ENCODE measurements at regions not wholly inside any gene's neighbourhood (a gene's known extent, or its start where the extent isn't known, plus 50 kb on each side); places are given as distances from the start of the nearest gene placed in this dataset.

DNA sequence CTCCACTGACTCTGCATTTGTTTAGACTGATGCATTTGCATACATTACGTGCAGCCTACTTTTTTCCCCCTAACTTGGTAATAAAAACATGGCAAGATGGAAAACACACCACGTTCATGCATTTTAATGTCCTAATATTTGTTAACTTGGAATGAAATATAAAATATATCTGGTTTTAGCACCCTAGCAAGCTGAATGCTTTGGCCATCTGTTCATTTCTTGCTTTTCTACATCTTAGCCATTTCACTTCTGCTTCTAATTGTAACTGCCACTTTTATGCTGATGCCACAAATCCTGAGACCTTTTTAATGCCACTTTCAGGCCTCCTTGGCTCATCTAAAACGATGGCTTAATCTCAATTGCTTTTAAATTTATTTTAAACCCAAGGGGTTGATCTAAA, 177.7 kb upstream of the RASSF8 start:
- H3K27ac Mint-ChIP-seq, result no peak overlapping the region
- H3K36me3 Mint-ChIP-seq (ENCODE audit: insufficient read depth in 2 of 2), result no peaks in the 10 kb centered on the region
- no peak for ATAC-seq (replicated peaks in 1 of 2)
- no peak overlapping the region for H3K4me3 Mint-ChIP-seq
- no peaks in the 10 kb centered on the region for H3K27me3 Mint-ChIP-seq (ENCODE audit: low read depth)
- no peaks in the 10 kb centered on the region for H3K4me1 Mint-ChIP-seq (ENCODE audit: low read depth)
- DNase-seq, result no peak
- no peaks in the 10 kb centered on the region for H3K9me3 Mint-ChIP-seq

DNA sequence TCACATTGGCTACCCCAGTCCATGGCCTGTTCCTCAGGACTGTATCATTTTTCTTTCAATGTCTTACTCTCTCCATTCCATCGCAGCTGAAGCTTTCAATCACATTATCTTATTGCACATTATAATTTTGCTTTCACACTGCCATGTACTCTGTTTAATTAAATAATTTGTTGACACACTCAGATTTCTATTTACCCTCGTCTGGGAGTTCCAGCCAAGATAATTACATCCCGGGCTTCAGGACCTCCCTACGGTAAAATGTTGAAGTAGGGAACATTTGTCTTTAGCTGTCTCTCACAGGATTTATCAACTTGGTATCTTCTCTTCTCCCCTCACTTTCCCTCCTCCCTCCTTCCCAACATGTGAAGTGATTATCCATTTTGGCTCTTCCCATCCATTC, 177.2 kb upstream of the RASSF8 start:
- Mint-ChIP-seq H3K4me1 (ENCODE audit: low read depth) (no peaks in the 10 kb centered on the region), H3K27me3 (ENCODE audit: low read depth) (no peaks in the 10 kb centered on the region), H3K9me3 (no peaks in the 10 kb centered on the region), H3K36me3 (ENCODE audit: insufficient read depth in 2 of 2) (no peaks in the 10 kb centered on the region), H3K4me3 (no peak overlapping the region), H3K27ac (no peak overlapping the region)
- DNase-seq, result no peak
- ATAC-seq (replicated peaks in 1 of 2), result no peak

DNA sequence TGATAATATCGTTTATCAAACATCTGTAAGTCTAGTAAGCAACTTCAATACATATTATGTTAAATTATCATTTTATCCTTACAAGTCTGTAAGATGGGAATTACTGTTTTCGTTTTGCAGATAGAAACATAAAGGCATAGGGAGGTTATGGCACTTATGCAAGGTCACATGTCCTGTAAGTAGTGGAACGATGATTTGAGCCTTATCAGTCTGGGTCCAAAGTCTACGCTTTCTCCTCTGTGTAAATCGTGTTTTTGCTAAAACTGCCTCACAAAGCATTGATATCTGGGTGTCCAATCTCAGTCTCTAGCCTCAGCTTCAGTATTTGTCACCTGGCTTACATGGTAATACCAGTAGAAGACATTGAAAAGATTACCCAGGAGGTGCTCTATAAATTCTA, 174.9 kb upstream of the RASSF8 start:
- no peaks in the 10 kb centered on the region for H3K36me3 Mint-ChIP-seq (ENCODE audit: insufficient read depth in 2 of 2)
- DNase-seq, result no peak
- no peak overlapping the region for H3K4me3 Mint-ChIP-seq
- H3K27me3 Mint-ChIP-seq (ENCODE audit: low read depth), result no peaks in the 10 kb centered on the region
- no peak for ATAC-seq (replicated peaks in 1 of 2)
- no peaks in the 10 kb centered on the region for H3K9me3 Mint-ChIP-seq
- no peak overlapping the region for H3K27ac Mint-ChIP-seq
- H3K4me1 Mint-ChIP-seq (ENCODE audit: low read depth), result no peaks in the 10 kb centered on the region

DNA sequence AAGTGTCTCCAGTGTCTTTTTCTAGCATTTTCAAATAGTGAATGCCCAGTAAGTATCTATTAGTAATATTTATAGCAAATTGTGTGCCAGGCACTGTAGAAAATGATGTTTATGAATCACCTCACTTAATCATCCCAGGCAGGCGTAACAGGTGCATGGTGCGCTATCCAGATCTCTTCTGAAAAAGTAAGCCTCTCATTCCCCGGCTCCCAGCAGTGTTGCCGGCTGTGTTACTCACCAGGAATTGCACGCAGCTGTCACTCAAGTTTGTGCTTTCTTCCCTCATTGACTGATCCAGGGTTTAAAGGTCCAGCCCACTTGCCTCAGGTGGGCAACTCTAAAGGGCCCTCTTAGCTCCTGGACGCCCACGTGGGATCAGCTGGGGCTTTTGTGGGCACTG, 173.8 kb upstream of the RASSF8 start:
- H3K36me3 Mint-ChIP-seq (ENCODE audit: insufficient read depth in 2 of 2), result no peaks in the 10 kb centered on the region
- no peaks in the 10 kb centered on the region for H3K27me3 Mint-ChIP-seq (ENCODE audit: low read depth)
- H3K9me3 Mint-ChIP-seq, result no peaks in the 10 kb centered on the region
- H3K4me1 Mint-ChIP-seq (ENCODE audit: low read depth), result no peaks in the 10 kb centered on the region
- H3K4me3 Mint-ChIP-seq, result no peak overlapping the region
- ATAC-seq (replicated peaks in 1 of 2) (no peak), DNase-seq (no peak)
- no peak overlapping the region for H3K27ac Mint-ChIP-seq

DNA sequence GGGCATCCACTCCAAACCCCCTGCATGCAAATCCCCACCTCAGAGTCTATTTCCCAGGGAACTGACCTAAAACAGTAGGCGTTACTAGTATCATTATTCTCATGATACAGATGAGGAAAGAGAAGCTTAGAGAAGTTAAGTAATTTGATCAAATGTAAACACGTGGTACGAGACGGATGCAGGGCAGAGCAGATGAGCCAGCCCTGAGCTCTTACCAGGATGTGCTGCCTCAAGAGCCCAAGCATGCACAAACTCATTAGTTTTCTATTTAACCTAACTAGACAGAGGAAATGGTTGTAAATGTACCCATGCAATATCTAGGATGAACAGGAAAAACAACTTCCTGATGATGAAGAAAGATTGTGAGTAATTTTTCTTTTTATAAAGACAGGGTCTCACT, 173.3 kb upstream of the RASSF8 start:
- no peaks in the 10 kb centered on the region for H3K27me3 Mint-ChIP-seq (ENCODE audit: low read depth)
- H3K36me3 Mint-ChIP-seq (ENCODE audit: insufficient read depth in 2 of 2), result no peaks in the 10 kb centered on the region
- no peak overlapping the region for H3K27ac Mint-ChIP-seq
- H3K4me3 Mint-ChIP-seq, result no peak overlapping the region
- no peak for ATAC-seq (replicated peaks in 1 of 2)
- DNase-seq, result no peak
- H3K9me3 Mint-ChIP-seq, result no peaks in the 10 kb centered on the region
- H3K4me1 Mint-ChIP-seq (ENCODE audit: low read depth), result no peaks in the 10 kb centered on the region

DNA sequence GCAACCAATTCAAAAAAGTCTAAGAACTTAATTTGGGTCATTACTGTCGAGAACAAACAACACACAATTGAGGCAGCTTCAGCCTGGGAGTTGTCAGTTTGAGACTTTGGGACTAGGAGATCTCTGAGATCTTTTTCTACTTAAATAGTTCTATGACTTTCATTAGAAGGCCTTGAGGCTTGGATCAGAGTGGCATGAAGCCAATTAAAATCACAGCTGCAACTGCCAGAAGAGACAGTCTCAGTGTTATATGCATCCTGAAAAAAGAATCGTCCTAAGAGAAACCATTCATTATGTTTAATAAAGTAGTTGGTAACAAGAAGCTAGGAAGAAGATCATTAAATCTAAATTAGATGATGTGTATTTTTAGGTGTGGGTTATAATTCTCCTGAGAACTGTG, 170.8 kb upstream of the RASSF8 start:
- no peaks in the 10 kb centered on the region for H3K36me3 Mint-ChIP-seq (ENCODE audit: insufficient read depth in 2 of 2)
- no peak for DNase-seq
- H3K27me3 Mint-ChIP-seq (ENCODE audit: low read depth), result no peaks in the 10 kb centered on the region
- peaks cover 0 to 3% of the 10 kb centered on the region in 2 donors for H3K9me3 Mint-ChIP-seq
- no peak for ATAC-seq (replicated peaks in 1 of 2)
- H3K27ac Mint-ChIP-seq, result no peak overlapping the region
- no peaks in the 10 kb centered on the region for H3K4me1 Mint-ChIP-seq (ENCODE audit: low read depth)
- H3K4me3 Mint-ChIP-seq, result no peak overlapping the region

DNA sequence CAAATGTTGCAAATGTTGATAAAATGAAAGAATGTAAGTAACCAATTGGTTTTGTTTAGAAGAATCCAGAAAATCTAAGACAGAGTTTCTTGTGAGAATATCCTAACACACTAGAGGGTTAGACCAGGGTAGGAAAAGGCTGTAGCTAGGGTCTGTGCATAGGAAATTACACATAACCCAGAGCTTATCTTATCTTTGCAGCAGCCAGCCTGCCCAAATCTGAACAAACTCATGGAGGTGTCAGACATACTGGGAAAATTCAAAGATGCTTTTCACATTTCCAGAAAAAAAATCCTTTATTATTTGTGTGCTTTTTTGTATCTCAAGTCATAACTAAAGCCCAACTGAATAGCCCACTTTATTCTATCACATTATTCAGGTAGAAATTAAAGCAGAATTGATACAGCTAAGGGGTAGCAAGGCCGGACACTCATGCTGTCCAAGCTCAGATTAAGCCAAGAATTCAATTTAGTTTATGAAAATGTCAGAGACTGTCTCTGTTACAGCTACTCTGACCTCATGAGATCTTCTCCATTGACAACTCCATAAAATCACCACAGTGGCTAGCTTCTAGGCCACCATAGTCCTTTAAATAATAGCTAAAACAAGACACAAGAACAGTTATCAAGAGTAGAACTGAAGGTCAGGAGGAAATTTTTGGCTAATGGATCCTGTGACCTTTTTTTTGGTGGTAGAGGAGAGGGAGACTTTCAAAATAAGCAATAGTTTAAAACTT, 169.6 kb upstream of the RASSF8 start:
- no peak overlapping the region for H3K4me3 Mint-ChIP-seq
- peaks cover 0 to 3% of the 10 kb centered on the region in 2 donors for H3K9me3 Mint-ChIP-seq
- no peak overlapping the region for H3K27ac Mint-ChIP-seq
- no peaks in the 10 kb centered on the region for H3K4me1 Mint-ChIP-seq (ENCODE audit: low read depth)
- H3K36me3 Mint-ChIP-seq (ENCODE audit: insufficient read depth in 2 of 2), result no peaks in the 10 kb centered on the region
- no peak for DNase-seq
- ATAC-seq (replicated peaks in 1 of 2), result no peak
- H3K27me3 Mint-ChIP-seq (ENCODE audit: low read depth), result no peaks in the 10 kb centered on the region

DNA sequence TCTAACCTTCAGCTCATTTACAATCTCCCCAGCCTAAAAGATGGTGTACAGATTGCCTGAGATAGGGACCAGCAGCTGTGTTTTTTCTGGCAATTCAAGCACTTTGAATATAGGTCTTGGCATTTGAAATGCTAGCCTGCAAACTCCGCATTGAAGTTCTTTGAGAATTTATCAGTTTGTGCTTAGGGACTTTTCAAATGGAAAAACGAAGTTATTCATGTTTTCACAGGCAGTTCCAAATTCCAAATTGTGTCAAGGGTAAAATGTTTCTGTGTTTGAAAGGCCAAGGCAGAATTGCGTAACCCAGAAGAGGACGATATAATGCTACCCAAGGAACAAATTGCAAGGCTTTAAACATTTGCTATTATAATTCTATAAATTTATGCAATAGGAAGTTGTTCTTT, 168.9 kb upstream of the RASSF8 start:
- Mint-ChIP-seq H3K9me3 (peaks cover 0 to 3% of the 10 kb centered on the region in 2 donors), H3K27ac (no peak overlapping the region), H3K4me1 (ENCODE audit: low read depth) (no peaks in the 10 kb centered on the region), H3K36me3 (ENCODE audit: insufficient read depth in 2 of 2) (no peaks in the 10 kb centered on the region), H3K27me3 (ENCODE audit: low read depth) (no peaks in the 10 kb centered on the region), H3K4me3 (no peak overlapping the region)
- ATAC-seq (replicated peaks in 1 of 2) (no peak), DNase-seq (no peak)

DNA sequence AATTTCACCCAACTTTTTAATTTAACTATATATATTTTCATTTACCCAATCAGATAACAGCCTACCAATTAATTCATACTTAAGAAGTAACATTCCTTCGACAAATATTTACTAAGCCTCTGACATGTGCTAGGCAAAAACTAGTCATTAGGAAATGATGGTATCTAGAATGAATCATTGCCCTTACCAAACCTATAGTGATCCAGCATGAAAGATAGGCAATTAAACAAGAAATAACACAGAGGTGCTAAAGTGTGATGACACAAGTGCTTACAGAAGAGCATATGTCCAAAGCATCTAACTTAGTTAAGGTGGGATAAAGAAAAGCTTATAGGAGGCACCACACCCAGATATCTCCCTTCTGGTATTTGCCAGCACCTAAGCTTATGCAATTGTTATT, 166.5 kb upstream of the RASSF8 start:
- no peaks in the 10 kb centered on the region for H3K27me3 Mint-ChIP-seq (ENCODE audit: low read depth)
- peaks cover 0 to 3% of the 10 kb centered on the region in 2 donors for H3K9me3 Mint-ChIP-seq
- H3K4me1 Mint-ChIP-seq (ENCODE audit: low read depth), result no peaks in the 10 kb centered on the region
- H3K4me3 Mint-ChIP-seq, result no peak overlapping the region
- H3K27ac Mint-ChIP-seq, result no peak overlapping the region
- no peaks in the 10 kb centered on the region for H3K36me3 Mint-ChIP-seq (ENCODE audit: insufficient read depth in 2 of 2)
- ATAC-seq (replicated peaks in 1 of 2), result no peak
- DNase-seq, result no peak

DNA sequence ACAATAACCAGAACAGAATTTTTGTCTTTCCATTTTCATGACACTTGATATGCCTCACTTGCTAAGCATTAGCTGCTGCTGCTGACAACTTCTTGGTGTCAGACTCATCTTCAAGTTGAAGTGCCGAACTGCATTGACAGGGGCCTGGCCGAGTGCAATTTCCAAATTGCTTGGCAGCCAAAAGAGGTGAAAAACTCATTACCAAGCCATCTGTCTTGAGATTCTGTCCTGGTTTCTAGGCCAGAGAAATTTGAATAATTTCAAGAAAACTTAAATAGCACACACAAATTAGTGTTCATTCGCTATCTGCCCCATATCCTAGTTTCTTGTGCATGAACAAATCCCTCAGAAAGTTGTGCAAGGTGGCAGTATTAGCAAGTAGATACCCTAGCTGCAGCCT, 165.3 kb upstream of the RASSF8 start:
- Mint-ChIP-seq H3K9me3 (peaks cover 0 to 3% of the 10 kb centered on the region in 2 donors), H3K4me3 (no peak overlapping the region), H3K36me3 (ENCODE audit: insufficient read depth in 2 of 2) (no peaks in the 10 kb centered on the region), H3K27me3 (ENCODE audit: low read depth) (no peaks in the 10 kb centered on the region), H3K27ac (no peak overlapping the region), H3K4me1 (ENCODE audit: low read depth) (no peaks in the 10 kb centered on the region)
- DNase-seq (no peak), ATAC-seq (replicated peaks in 1 of 2) (no peak)

DNA sequence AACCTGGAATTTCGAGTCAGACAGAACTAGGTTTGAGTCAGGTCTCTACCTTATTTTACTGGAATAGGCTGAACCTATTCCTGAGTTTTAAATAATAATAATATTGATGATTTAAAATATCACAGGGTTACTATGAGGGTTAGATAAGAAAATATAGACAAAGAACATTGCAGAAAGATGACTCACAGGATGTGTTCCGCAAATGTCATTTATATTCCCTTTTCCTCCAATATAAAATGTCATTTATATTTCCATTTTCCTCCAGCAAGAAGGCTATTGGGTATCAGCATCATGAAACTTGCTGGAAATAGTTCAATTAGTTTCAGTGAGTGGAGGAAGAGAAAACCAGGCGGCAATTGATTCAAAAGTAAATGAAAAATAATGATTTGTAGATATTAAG, 163.9 kb upstream of the RASSF8 start:
- H3K4me1 Mint-ChIP-seq (ENCODE audit: low read depth), result no peaks in the 10 kb centered on the region
- DNase-seq, result no peak
- H3K9me3 Mint-ChIP-seq, result peaks cover 0 to 3% of the 10 kb centered on the region in 2 donors
- H3K27me3 Mint-ChIP-seq (ENCODE audit: low read depth), result no peaks in the 10 kb centered on the region
- H3K36me3 Mint-ChIP-seq (ENCODE audit: insufficient read depth in 2 of 2), result no peaks in the 10 kb centered on the region
- ATAC-seq (replicated peaks in 1 of 2), result no peak
- H3K27ac Mint-ChIP-seq, result no peak overlapping the region
- no peak overlapping the region for H3K4me3 Mint-ChIP-seq

DNA sequence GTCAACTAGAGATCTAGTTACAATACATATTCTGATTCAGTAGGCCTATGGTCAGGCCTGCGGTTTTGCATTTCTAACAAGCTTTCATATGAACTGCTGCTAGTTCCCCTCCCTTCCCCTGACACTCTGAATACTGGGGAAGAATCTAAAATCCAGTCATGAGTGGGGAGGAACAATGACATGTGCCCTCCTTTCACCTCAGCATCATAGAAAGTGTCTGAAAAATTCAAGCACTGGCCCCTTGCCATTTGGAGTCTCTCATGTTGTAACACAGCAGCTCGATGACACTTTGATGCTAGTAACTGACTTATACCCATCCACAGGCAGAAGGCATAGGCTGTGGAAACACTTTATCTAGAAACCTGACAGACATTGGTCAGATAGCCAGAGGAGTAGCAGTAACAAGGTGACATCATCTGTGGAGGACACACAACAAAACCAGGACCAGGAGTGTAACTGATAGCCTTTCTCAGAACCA, 161.9 kb upstream of the RASSF8 start:
- no peak overlapping the region for H3K27ac Mint-ChIP-seq
- H3K9me3 Mint-ChIP-seq, result peaks cover 0 to 3% of the 10 kb centered on the region in 2 donors
- peak in 1 of 2 donors; percentile 13 for ATAC-seq (replicated peaks in 1 of 2)
- no peaks in the 10 kb centered on the region for H3K36me3 Mint-ChIP-seq (ENCODE audit: insufficient read depth in 2 of 2)
- no peak for DNase-seq
- H3K4me3 Mint-ChIP-seq, result no peak overlapping the region
- H3K4me1 Mint-ChIP-seq (ENCODE audit: low read depth), result peaks cover 6% of the 10 kb centered on the region
- H3K27me3 Mint-ChIP-seq (ENCODE audit: low read depth), result no peaks in the 10 kb centered on the region

DNA sequence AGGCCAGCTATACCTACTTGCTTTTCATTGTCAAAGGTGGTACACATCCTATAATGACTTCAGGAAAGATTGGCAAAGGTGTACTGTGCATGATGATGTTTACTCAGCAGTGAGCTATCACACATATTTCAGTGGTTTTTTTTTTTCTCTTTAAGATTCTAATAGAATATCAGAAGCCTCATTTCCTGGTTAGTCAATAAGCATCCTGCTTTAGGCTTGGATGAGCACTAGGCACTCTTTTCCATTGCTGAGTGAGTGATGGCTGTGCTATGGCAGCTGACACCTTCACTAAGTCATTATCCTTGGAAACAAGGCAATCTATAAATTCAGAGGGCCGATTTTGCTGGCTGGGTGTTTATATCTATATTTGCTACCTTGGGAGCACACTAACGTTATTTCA, 161.1 kb upstream of the RASSF8 start:
- Mint-ChIP-seq H3K4me3 (no peak overlapping the region), H3K27ac (no peak overlapping the region), H3K9me3 (peaks cover 0 to 3% of the 10 kb centered on the region in 2 donors), H3K27me3 (ENCODE audit: low read depth) (no peaks in the 10 kb centered on the region), H3K4me1 (ENCODE audit: low read depth) (peaks cover 6% of the 10 kb centered on the region), H3K36me3 (ENCODE audit: insufficient read depth in 2 of 2) (no peaks in the 10 kb centered on the region)
- DNase-seq (no peak), ATAC-seq (replicated peaks in 1 of 2) (no peak)

DNA sequence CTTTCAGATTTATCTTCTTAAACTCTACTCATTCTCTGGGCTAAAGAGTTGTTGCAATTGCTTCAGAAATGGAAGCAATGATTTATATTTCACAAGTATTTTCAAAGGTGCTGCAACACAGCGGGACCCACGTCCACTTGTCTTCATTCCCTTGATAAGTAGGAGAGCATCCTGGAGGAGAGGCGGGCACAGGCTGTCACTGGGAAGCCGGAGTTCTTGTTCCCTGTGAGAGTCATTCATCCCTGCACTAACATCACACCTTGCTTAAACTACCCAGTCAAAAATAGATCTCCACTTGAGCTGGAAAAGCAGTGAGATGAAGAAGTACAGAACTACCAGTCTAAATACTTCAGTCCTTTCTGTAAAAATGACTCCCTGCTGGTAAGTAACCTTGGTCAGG, 160.5 kb upstream of the RASSF8 start:
- Mint-ChIP-seq H3K4me1 (ENCODE audit: low read depth) (peaks cover 6% of the 10 kb centered on the region), H3K36me3 (ENCODE audit: insufficient read depth in 2 of 2) (no peaks in the 10 kb centered on the region), H3K4me3 (no peak overlapping the region), H3K27ac (no peak overlapping the region), H3K9me3 (no peaks in the 10 kb centered on the region), H3K27me3 (ENCODE audit: low read depth) (no peaks in the 10 kb centered on the region)
- ATAC-seq (replicated peaks in 1 of 2), result no peak
- no peak for DNase-seq

All from activated T-cell treated with anti-CD3 and anti-CD28 coated beads, Interleukin-2, amount 50 U/mL, for 72 hours (primary cell).